ENCODE measurements at regions not wholly inside any gene's neighbourhood (a gene's known extent, or its start where the extent isn't known, plus 50 kb on each side); places are given as distances from the start of the nearest gene placed in this dataset.
"Not testable (repeated sequence)": the region's sequence is repeated elsewhere in the genome, so short reads cannot be mapped to it uniquely, and the experiment has no call there.

DNA sequence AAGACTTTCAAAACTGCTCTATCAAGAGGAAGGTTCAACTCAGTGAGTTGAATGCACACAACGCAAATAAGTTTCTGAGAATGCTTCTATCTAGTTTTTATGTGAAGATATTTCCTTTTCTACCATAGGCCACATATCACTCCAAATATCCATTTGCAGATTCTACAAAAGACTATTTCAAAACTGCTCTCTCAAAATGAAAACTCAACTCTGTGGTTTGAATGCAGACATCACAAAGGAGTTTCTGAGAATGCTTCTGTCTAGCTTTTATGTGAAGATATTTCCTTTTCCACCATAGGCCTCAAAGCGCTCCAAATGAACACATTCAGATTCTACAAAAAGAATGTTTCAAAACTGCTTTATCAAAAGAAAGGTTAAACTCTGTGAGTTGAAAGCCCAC lies 1093.1 kb upstream of the DEFB115 start:
- not testable (repeated sequence) for DNase-seq (ENCODE audit: low spot score)

DNA sequence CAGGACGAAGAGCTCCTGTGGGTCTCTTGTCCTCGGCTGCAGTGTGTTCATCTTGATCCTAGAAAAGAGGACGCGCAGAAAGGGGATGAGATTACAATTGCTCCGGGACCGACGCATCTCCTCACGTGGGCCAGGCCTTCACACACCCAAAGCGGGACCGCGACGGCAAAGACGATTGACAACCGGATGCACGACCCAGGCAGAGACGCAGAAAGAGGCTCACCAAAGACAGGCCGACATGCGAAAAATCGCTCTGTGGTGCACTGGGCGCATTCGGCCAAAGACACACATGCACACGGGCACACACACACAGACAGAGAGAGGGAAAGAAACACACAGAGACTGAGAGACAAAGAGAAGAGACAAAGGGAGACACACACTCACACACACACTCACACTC lies 1089.9 kb upstream of the DEFB115 start:
- DNase-seq (ENCODE audit: low spot score) = no peak

DNA sequence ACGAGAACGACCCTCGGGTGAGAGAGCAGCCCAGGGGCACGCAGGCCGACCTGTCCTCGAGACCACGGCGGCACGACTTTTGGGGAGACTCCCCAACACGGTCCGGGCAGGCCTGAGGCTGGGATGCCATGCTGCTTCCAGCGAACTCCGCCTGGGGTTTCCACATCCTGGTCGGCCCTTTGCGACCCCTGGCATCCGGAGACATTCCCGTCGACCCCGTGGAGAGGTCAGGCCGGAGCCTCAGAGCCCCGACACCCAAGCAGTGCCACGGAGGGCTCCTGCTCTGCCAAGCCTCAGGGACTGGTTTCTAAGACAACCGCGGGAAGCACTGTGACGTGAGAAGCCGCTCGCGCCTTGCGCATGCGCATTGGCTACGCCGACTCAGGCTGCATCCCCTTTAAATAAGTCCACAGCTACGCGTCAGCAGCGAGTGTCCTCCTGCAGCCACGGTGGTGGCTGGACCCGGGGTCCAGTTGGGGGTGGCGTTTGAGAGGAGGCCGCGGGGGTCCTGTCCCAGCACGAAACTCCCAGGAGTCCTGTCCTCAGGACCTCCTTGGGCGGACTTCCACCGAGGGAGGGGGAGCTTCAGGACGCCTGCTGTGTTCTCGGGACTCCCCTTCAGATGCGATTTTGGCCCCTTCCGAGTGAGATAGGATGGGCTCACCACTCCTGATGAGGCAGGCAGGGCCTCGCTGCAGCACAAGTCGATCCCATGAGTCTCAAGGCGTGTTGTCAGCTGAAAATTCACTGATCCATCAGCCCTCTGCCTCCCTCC lies 1089.3 kb upstream of the DEFB115 start:
- DNase-seq (ENCODE audit: low spot score) = no peak

DNA sequence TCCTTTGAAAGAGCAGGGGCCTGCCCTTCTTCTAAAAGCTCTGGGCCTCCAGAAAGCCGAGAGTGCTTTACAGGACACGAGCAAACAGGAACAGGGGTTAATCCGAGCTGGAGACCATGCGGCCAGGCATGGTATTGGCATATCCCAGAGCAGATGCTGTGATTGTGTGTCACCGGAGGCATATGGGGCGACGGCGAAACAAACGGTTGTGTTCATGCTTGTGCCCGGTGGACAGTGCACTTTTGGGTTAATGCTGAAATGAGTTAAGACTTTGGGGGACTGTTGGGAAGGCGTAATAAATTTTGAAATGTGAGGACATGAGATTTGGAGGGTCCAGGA lies 1088.7 kb upstream of the DEFB115 start:
- no peak for DNase-seq (ENCODE audit: low spot score)

DNA sequence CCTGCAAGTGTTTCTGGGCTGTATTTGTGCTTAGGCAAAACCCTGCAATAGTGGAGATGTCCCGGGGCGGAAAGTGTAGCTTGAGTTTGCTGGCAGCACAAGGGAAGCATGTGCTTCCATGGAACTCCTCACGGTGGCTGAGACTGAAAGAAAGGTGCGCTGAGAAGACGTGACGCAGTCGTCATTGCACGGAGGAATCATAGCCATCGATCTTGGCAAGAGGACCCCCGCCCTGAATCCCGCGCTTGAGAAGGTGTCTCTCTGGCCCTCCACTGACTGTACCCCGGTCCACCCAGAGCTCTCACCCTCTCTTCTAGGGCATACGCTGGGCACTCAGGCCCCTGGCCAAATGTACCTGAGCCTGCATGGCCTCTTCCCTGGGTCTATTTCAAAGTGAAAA lies 1081.8 kb upstream of the DEFB115 start:
- DNase-seq (ENCODE audit: low spot score) = no peak

DNA sequence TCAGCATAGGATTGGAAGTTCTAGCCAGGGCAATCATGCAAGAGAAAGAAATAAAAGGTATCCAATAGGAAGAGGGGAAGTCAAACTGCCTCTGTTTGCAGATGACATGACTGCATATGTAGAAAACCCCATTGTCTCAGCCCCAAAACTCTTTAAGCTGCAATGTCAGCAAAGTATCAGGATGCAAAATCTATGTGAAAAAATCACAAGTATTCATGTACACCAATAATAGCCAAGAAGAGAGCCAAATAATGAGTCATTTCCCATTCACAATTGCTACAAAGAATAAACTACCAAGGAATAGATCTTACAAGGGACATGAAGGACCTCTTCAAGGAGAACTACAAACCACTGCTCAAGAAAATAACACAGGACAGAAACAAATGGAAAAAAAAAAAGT lies 1074.3 kb upstream of the DEFB115 start:
- DNase-seq (ENCODE audit: low spot score) = not testable (repeated sequence)

DNA sequence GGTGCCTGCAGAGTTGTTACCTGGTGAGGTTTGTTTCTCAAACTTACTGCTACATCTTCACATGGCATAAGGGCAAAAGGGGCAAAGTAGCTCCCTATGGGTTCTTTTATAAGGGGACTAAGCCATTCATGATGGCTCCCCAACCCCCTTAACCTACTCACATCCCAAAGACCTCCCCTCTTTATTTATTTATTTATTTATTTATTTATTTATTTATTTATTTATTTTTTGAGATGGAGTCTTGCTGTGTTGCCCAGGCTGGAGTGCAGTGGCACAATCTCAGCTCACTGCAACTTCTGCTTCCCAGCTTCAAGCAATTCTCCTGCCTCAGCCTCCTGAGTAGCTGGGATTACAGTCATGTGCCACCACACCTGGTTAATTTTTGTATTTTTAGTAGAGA lies 1065.7 kb upstream of the DEFB115 start:
- DNase-seq (ENCODE audit: low spot score) = not testable (repeated sequence)

DNA sequence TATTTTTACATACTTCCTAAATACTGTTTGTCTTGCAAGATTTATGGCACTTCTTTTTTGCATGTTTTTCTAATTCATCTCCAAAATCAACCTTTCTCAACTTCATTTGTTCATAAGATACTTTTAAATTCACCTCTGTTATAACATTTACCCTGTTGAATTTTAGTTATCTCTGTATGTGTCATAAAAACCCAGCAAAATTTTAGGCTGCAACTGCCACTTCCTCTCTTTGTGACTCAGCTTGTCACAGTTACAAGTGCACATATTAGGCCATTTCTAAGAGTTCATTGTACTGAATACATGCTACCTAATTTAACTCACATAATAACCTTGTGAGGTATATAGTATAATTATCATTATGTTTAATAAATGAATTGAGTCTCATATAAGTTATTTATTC lies 1023.0 kb upstream of the DEFB115 start:
- DNase-seq (ENCODE audit: low spot score) = not testable (repeated sequence)

DNA sequence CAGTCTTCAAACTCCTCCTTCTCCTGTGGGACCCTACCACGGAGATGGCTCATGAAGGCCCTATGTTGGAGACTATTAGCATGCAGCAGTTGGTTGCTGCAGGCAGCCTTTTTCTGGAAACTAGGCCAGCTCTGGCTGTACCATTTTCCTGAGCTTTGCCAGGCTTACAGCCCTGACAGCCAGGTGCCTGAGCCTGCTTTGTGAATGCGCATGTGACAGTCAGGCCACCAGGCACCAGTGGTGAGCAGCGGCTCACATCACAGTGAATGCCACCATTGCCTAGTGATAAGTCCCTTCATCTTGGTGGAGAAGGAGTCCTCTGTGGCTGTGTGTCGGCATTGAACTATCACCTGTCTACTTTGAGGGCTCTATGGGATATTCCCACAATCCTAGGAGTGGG lies 982.4 kb upstream of the DEFB115 start:
- not testable (repeated sequence) for DNase-seq (ENCODE audit: low spot score)

DNA sequence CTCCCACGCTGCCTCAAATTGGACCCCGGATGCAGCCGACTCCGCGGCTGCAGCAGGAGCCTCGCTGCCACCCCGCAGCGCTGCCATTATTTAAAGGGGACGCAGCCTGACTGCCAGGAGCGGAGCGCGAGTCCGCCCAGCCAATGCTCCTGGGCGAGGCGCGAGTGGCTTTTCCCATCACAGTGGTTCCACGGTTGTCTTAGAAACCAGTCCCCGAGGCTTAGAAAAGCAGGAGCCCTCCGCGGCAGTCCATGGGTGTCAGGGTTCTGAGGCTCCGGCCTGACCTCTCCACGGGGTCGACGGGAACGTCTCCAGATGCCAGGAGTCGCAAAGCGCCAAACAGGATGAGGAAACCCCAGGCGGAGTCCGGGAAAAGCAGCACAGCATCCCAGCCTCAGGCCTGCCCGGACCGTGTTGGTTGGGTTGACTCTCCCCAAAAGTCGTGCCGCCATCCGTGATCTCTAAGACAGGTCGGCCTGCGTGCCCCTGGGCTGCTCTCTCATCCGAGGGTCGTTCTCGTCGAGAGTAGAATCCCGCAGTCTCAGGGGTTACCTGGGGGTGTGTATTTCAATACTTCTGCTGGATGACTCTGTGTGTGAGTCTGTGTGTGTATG lies 975.8 kb upstream of the DEFB115 start:
- no peak for DNase-seq (ENCODE audit: low spot score)

DNA sequence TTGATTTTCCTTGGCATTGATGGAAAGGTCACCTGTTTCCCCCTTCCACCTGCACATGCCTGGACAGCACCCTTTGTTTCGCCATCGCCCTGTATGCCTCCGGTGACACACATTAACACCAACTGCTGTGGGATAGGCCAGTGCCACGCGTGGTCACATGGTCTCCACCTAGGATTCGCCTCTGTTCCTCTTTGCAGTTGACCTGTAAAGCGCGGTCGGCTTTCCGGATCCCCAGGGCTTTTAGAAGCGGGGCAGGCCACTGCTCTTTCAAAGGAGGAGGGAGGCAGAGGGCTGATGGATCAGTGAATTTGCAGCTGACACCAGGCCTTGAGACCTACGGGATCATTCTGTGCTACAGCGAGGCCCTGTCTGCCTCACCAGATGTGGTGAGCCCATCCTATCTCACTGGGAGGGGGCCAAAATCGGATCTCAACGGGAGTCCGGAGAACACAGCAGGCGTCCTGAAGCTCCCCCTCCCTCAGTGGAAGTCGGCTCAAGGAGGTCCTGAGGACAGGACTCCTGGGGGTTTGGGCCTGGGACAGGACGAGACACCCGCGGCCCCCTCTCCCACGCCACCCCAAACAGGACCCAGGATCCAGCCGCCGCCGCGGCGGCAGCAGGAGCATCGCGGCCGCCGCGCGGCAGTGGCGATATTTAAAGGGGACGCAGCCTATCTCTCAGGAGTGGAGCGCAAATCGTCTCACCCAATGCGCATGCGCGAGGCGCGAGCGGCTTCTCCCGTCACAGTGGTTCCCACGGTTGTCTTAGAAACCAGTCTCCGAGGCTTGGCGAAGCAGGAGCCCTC lies 973.8 kb upstream of the DEFB115 start:
- not testable (repeated sequence) for DNase-seq (ENCODE audit: low spot score)

DNA sequence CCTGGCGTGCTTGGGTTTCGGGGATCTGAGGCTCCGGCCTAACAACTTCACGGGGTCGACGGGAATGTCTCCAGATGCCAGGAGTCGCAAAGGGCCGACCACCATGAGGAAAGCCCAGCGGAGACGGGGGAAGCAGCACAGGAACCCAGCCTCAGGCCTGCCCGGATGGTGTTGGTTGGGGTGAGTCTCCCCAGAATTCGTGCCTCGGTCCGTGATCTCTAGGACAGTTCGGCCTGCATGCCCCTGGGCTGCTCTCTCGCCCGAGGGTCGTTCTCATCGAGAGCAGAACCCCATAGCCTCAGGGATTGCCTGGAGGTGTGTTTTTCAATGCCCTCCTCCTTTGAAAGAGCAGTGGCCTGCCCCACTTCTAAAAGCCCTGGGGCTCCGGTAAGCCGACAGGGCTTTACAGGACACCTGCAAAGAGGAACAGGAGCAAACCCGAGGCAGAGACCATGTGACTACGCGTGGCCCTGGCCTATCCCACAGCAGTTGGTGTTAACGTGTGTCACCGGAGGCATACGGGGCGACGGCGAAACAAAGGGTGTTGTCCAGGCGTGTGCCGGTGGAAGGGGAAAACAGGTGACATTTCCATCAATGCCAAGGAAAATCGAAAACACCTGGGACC lies 973.1 kb upstream of the DEFB115 start:
- no peak for DNase-seq (ENCODE audit: low spot score)

DNA sequence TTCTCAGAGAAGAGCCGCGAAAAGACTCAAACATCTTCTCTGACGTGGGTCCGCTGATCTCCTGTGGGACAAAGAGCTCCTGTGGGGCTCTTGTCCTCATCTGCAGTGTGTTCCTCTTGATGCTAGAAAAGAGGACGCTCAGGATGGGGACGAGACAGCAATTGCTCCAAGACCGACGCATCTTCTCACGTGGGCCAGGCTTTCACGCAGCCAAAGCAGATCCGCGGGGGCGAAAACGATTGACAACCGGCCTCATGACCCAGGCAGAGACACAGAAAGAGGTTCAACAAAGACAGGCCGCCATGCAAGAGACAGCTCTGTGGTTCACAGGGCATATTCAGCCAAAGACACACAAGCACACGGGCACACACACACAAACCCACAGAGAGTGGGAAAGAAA lies 971.8 kb upstream of the DEFB115 start:
- DNase-seq (ENCODE audit: low spot score) = no peak

DNA sequence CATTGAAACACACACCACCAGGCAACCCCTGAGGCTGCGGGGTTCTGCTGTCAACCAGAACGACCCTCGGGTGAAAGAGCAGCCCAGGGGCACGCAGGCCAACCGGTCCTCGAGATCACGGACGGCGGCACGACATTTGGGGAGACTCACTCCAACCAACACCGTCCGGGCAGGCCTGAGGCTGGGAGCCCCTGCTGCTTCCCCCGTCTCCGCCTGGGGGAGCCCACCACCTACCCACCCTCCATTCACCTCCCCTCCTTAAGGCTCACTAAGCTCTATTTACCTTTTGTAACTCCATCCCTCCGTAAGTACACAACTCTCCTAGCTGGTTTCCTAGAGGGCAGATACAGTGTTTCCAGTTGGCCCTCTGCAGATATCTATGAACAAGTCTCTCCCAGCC lies 971.3 kb upstream of the DEFB115 start:
- no peak for DNase-seq (ENCODE audit: low spot score)

DNA sequence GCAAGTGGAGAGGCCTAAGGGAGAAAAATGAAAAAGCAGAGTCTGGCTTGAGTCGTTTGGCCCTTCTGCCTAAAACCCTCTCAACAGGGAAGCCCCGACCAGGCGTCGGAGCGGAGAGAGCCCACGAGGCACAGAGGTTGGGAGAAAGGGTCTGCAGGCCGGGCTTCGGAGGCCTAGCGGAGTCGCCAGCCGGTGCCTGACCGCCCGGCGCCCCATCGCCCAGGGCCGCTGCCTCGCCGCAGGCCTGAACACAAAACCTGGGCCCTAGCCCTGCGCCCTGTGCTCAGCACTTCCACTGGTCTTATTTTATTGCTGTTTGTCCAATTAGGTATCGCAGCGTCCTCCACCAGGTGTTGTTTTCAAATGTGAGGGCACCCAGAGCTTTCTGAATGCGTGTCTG lies 970.0 kb upstream of the DEFB115 start:
- not testable (repeated sequence) for DNase-seq (ENCODE audit: low spot score)

DNA sequence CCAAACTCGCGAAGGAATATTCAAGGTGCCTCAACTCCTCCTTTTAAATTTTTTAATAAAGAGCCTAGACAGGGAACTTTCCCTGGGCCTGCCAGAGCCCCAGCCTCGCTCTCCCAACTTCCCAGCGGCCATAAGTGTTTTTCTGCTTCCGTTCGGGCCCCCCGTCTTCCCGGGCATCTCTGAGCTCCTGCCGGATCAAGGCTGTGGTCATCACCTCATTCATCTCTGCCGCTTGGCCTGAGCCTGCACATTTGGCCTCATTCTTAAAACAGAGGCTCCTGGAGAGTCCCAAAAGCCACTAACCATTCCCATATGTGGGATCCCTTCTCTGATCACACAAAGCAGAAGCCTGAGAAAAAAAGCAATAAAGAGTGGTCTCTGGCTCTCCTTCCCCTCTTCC lies 969.1 kb upstream of the DEFB115 start:
- DNase-seq (ENCODE audit: low spot score) = no peak

DNA sequence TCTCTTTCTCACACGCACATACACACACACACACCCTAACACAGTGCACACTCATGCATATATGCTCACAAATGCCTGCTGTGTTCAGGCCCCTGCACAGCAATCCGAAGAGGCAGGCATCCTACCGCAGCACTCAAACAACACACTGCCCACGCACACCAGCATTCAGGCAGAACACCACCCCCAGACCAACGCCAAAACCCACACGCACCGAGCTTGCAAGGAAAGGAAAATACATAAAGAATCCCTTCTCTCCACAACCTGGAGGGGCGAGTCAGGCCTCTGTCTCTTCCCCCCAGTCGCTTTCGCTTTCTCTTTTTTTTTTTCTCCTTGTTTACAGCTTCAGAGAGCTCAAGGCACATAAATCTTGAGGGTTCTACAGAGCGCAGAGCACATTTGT lies 968.4 kb upstream of the DEFB115 start:
- DNase-seq (ENCODE audit: low spot score) = not testable (repeated sequence)

DNA sequence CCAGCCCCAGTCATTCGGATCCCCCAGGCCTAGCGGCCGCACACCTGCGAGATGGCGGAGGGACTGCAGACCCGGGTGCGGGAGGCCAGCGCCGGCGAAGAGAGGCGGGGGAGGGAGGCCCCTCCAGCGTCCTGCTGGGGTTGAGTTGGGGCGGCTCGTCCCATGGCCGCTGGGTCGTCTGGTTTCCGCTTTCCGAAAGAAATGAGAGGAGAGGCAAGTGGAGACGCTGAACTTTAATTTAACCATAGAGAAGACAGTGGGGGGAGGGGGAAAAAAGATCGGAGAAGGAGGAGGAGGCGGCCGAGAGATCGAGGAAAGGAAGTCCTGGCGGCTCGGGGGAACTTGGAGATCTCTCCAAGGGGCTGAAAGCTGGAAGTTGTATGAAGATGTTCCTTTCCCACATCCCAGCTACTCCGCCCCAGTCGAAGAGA lies 967.7 kb upstream of the DEFB115 start:
- DNase-seq (ENCODE audit: low spot score) = not testable (repeated sequence)

DNA sequence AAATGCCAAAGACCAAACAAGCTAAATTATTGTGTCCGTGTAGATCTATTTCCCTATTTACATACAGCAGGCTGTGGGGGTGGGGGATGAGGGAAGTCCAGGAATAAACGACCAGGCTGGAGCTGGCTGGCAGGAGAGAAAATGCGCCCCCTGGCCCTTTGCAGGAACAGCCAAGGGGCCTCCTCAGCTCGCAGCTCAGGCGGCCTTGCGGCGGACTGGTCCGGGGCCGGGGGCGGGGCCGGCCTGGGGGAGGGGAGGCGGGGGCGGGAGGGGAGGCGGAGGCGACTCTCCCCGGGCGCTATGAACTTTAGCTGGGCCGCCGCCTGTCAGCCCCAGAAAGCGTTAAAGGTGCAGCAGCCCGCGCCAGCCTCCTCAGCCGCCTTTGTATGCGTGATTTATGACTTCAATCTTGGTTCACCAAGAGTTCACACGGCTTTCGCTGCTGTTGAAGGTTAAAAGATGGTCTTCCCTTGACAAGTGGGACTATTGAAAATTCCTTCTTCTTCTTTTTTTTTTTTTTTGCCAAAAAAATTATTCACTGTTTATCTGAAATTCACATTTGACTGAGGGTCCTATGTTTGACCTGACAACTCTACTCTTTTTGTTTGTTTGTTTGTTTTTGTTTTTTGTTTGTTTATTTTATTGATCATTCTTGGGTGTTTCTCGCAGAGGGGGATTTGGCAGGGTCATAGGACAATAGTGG lies 967.0 kb upstream of the DEFB115 start:
- not testable (repeated sequence) for DNase-seq (ENCODE audit: low spot score)

DNA sequence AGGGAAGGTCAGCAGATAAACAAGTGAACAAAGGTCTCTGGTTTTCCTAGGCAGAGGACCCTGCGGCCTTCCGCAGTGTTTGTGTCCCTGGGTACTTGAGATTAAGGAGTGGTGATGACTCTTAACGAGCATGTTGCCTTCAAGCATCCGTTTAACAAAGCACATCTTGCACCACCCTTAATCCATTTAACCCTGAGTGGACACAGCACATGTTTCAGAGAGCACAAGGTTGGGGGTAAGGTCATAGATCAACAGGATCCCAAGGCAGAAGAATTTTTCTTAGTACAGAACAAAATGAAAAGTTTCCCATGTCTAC lies 966.4 kb upstream of the DEFB115 start:
- DNase-seq (ENCODE audit: low spot score) = not testable (repeated sequence)

DNA sequence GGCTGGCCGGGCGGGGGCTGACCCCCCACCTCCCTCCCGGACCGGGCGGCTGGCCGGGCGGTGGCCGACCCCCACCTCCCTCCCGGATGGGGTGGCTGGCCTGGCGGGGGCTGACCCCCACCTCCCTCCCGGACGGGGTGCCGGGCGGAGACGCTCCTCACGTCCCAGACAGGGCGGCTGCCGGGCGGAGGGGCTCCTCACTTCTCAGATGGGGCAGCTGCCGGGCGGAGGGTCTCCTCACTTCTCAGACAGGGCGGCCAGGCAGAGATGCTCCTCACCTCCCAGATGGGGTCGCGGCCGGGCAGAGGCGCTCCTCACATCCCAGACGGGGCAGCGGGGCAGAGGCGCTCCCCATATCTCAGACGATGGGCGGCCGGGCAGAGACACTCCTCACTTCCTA lies 965.8 kb upstream of the DEFB115 start:
- DNase-seq (ENCODE audit: low spot score) = not testable (repeated sequence)

DNA sequence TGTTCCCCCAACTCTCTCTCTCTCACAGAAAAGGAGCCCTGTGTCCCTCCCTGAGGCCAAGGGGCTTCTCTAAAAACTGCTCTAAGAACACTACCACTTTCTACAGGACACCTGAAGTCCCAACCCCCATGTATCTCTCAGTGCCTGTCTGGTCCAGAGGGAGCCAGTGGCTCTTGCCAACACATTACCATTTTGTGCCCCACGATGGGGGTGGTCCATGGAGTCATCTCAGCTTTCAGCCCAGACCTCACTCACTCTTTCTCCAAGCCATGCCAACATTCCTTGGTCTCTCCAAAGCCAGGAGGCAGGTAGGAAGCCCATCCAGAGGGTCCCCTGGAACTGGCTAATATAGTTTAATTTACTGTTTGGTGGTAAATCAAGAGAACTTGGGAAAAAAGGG lies 962.1 kb upstream of the DEFB115 start:
- not testable (repeated sequence) for DNase-seq (ENCODE audit: low spot score)

Data from AG08395 (cell line).